NCI-H345 treated with DMSO at 0.1 percent for 48 hours (cell line): ENCODE measurements at regions not wholly inside any gene's neighbourhood (a gene's known extent, or its start where the extent isn't known, plus 50 kb on each side); places are given as distances from the start of the nearest gene placed in this dataset.
"Not testable (repeated sequence)": the region's sequence is repeated elsewhere in the genome, so short reads cannot be mapped to it uniquely, and the experiment has no call there.

ENCODE experiments used
- DNase-seq: peaks from one replicate; lab custom pipeline; 2025; ENCODE audit not compliant: unreplicated experiment; lab: John Stamatoyannopoulos, UW

DNA sequence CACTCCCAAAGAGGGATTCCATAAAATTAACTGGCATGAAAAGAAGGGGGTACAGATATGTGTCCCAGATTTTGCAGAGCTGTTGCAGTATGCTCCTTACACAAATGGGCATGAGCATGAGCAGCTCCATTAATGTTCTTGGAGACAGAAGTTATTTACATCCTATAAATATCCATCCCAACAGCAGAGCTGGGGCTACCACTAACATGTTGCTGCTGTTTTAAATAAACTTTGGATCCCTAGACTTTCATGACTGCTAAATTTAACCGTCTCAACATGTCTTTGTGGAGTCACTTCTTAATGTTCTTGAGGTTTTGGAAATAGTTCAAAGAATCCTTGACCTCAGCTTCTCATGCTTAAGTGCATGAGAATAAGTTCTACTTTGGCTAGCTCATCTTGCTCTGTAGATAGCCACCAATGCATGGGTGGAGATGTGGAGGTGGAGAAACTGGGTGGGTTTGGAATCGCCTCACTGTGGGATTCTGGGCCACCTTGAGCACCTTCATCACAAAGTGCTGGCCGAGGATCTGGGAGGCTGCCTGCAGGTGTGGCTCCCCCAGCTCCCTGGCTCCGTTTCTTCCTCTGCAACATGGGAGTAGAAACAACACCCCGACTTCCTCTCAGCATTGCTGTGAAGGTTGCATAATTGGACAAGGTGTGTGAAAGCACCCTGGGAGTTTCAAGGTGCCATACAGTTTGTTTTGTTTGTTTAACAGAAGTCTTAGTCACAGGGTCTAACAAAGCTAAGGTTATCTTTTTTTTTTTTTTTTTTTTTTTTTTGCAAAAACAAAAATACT lies 307.2 kb downstream of the MYCN start:
- no peak for DNase-seq

DNA sequence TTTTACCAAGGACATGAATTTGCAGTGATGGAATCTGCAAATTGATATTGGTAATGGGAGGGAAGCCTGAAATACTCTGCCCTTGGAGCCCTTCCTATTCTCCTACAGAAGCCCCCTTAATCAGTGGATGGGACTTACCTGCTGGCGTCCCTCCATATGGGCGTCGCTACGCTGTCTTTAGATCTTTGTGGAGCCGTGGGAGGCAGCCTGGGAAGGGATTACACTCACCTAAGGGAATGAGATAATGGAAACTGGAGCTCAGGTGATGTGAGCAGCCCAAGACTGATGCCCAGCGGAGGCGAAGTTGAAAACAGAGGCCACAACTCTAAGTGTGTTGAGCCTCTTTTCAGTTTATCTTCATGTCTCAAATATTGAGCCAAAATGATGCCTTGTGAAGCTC lies 306.6 kb downstream of the MYCN start:
- no peak for DNase-seq

DNA sequence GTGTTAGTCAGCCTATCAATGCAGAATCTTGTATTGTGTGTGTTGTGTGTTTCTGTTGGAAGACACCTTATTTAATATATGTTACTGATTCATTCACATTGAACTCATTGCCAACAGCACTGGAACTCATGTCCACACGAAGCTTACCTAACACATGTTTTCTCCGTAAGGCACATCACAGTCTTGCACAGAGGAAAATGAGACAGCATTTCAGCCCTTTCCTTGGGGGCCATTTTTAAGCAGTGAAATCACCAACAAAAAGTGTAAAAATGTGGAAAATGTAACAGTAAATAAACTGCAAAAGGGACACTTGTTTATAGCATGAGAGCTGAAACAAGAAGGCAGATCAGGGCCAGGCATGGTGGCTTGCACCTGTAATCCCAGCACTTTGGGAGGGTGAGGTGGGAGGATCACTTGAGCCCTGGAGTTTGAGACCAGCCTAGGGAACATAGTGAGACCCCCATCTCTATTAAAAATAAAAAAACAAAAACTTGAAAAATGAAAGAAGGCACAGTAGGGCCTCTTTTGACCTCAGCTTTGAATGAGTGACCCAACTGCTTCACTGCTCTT lies 306.0 kb downstream of the MYCN start:
- no peak for DNase-seq

DNA sequence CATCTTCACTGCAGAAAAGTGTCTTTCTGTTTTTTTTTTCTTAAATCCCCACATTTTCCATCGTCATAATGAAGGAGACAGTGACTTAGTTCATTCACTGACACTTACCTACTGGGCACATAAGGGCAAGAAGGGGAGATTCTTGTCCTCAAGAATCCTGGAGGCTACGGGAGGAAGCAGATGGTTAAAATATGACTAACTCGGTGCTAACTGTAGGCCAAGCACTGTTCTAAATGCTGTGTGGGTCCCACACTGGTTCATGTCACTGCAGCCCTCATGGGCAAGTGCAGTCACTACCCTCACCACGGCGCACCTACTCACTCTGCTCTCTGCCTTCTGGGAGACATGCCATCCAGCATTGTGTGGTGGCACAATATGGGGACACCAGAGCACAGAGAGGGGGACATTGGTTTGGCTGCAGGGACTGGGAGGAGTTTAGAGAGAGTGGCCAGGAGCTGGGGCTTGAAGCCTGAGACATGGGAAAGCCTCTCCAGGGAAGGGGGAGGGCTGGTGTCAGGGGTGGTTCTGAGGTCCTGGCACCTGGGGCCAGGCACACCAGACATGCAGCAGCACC lies 305.2 kb downstream of the MYCN start:
- DNase-seq: no peak

DNA sequence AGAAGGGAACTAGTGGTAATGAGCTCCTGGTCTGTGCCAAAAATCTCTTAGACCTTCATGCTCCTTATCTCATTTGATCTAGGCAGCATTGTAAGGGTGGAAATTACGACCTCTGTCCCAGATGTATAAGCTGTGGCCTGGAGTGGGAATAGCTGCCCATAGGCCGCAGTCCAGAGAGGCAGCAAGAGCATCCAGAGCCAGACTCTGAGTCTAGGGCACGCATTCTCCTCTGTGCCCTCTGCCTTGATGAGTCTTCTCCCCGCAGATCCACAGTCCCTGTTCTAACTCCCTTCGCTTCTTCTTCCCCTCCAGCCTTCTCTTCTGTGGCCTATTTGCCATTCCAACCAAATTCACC lies 304.6 kb downstream of the MYCN start:
- DNase-seq: no peak

GRCh38 chr2:16244153-16244965 lies 304.0 kb downstream of the MYCN start:
- DNase-seq: no peak

- DNase-seq: no peak
These were observed 303.2 kb downstream of the MYCN start for GRCh38 chr2:16243411-16243996.

- no peak for DNase-seq
These were observed 302.6 kb downstream of the MYCN start for GRCh38 chr2:16242906-16243305.

DNA sequence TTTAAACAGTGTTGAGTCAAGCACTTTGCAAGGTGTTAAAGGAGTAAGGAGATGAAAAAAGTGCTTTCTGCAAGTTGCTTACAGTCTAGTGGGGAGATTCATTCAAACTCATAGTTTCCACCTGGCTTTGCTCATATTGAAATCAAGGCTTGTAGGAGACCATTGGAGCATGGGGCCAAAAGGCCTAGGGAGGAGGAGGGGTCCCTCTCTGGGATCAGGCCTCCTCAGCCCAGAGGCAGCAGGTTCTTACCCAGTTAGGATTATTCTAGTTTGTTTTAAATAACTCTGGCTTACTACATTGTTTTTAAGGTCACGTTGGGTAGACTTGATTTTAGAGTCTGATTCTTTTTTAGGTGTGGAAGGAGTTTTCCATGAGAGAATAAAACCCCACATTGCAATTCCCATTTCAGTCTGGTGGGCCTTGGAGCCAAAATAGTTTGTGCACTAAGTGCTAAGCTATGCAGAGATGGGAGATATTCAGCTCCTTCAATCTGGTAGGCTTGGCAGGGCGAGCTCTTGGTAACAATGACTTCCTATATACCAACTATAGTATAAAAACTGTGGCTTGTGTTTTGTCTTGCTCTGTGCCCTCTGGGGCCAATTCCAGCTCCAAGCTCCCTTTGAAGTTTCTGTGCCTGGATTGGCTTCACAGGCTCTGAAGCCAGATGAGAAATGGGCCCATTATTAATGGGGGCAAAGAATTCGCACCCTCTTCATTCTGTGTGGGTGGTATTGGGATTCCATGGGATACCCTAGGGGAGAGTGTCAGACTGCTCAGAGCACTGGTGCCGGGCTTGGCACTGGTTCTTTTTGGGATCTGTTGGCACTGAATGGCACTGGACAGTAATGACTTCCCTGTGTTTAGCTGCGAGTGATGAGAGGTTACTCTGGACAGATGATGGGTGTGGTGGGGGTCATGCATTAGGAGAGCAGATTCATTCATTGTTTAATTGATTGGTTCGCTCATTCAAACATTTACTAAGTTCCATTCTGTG lies 301.1 kb downstream of the MYCN start:
- DNase-seq: no peak

DNA sequence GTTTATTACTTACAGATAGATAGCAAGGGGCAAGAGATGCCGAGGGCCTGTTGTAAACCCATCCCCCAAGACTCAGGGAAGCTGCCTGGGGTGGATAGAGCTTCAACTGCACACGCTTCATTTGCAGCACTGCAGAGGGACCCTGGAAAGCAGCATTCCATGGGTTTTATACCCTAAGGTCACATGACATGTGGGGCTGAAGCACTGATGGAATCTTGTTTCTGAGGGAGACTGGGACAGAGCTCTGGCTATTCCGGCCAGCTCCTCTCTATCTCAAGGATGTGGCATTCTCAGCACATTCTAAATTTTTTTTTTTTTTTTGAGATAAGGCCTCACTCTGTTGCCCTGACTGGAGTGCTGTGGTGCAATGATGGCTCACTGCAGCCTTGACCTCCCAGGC lies 300.1 kb downstream of the MYCN start:
- no peak for DNase-seq

- DNase-seq: no peak
These were observed 299.0 kb downstream of the MYCN start for GRCh38 chr2:16239296-16239850.

DNA sequence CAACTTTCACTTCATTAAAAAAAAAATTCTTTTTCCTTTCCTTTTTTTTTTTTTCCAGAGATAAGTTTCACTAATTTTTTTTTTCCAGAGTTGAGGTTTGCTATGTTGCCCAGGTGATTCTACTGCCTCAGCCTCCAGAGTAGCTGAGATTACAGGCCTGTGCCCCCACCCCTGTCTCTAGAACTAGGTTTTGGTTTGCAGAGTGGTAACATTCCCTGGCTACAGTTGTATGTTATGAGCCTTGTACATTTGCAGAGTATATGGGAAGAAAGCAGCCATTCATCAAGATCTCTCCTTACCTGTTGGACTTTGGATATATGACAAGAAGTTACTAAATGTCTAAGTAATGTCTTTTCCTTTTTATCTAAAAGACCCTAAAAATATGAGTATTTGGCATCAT lies 298.4 kb downstream of the MYCN start:
- DNase-seq: no peak

- DNase-seq: no peak
These were observed 297.8 kb downstream of the MYCN start for GRCh38 chr2:16238001-16238761.

DNA sequence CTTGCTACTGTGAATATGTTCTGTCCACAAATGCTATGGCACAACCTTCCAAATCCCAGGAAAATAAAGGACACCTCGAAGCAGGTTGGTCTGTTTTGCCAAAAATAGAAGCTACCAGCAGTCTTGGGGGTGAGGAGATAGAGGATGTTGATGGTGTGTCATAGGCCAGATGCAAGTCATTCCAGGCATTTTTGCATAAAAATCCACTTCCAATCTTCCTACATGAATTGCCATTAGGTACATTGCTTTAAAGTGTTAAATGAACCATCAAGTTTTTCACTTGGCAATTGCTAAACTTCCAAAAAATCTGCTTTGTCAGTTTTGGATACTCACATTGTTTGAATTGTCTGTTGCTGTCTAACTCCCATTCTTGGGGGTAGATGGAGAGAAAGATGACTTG lies 295.4 kb downstream of the MYCN start:
- no peak for DNase-seq

- not testable (repeated sequence) for DNase-seq
These were observed 294.9 kb downstream of the MYCN start for GRCh38 chr2:16235291-16235690.

DNA sequence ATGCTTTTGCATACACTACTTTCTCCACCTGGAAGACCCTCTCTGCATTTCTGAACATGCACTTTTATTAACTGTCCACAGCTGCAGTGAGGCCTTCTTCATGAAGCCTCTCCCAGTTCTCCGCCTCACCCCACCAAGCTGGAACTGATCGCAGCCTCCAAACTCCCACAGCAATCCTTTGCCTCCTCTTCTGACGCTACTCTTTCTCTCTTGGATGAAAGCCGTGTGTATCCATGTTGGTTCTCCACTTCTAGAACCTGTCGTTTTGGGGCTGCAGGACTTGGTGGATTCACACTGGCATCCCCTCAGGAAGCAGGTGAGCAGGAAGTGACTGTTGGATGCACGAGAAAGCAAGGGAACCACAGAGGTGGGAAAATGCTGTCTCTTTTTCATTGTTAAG lies 288.6 kb downstream of the MYCN start:
- DNase-seq: no peak

DNA sequence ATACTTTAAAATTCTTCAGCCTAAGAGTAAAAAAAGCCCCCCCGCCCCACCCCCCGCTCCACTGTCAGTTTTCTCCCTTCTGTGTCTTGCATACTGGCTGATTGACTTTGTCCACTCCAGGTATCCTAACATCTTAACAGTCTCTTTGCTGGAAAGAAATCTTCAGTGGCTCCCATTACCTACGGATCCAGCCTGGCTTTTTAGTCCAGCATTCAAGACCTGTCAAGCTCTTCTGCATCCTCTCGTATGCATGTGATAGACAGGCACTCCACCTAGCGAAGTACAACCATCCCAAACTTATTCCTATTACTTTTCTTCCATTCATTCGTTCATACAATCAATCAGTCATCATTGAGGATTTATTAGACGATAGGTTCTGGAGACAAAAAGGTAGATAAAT lies 288.1 kb downstream of the MYCN start:
- DNase-seq: no peak

DNA sequence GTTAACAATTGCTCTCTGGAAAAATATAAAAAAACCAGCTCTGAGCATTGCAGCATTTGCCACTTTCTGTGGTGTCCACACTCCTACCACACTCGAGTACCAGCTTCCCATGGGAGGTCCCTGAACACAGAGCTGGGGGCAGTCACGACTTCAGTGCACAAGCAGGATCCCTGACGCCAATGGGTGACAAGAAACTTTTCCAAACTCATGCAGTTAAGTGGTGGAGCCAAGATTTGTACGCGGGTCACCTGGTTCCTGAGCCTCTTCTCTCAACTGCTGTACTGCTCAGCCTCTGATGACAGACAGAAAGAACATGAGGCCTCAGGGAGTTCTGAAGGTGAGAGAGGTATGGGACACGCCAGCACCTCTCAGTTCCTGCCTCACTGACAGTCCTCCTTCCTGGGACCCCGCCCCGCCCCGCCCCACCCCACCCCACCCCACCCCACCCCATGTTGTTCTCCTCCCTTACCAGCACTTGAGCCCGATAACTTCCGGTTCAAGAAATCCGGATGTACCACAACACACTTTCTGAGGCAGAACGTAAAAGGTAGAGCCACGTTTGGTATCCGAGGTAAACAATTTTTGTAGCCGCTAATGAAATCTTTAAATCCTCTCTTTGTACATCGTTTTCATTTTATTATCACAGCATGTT lies 287.6 kb downstream of the MYCN start:
- no peak for DNase-seq
